T-cell (primary cell): ENCODE measurements at regions not wholly inside any gene's neighbourhood (a gene's known extent, or its start where the extent isn't known, plus 50 kb on each side); places are given as distances from the start of the nearest gene placed in this dataset.

ENCODE experiments used
- ATAC-seq, 4 experiments: fragments of 200-7000 bp in 3 of 4; fragments of 150-1000 bp in 1 of 4; cut with Tn5 transposase; replicated peaks in 1 of 4; 1 replicate in 3 of 4; 2 replicates in 1 of 4; pipeline ENCODE4 v1.10.0; 2021; ENCODE audit warnings: moderate library complexity in 3 of 4, mild to moderate bottlenecking in 2 of 4, moderate number of reproducible peaks in 1 of 4
- CTCF ChIA-PET, 2 donors: fragments of 300-600 bp; sonication (Branson Sonifier 250); formaldehyde crosslinking; loops; one replicate each; lab custom pipeline; 2022; ENCODE audit warnings: antibody characterized with exemption in 2 of 2; lab: Charles Lee
- POLR2A ChIA-PET, 2 donors: fragments of 300-600 bp; sonication (Branson Sonifier 250); formaldehyde crosslinking; loops; one replicate each; lab custom pipeline; 2022; ENCODE audit warnings: antibody characterized with exemption in 2 of 2; lab: Charles Lee
- DNase-seq, 35 experiments: peaks; one replicate each; pipeline versions ENCODE4 v3.0.0 to v3.0.0-alpha.2; 2013 to 2023
- H3K27ac ChIP-seq: one replicate; pipeline ENCODE4 v1.5.1; 2013; ENCODE audit warnings: low read length
- H3K27me3 ChIP-seq, 2 experiments: replicated peaks in 1 of 2; 1 replicate in 1 of 2; 2 replicates in 1 of 2; pipeline versions ENCODE4 v1.6.1 to v1.7.0; 2013; ENCODE audit warnings: low read length in 1 of 2, mixed read lengths in 1 of 2; ENCODE audit not compliant: control insufficient read depth in 2 of 2, insufficient read depth in 2 of 2; ENCODE audit errors: extremely low read depth in 1 of 2
- H3K36me3 ChIP-seq, 2 donors: 1 replicate in 1 of 2; 2 replicates in 1 of 2; pipeline versions ENCODE4 v1.6.1 to v1.7.0; 2013; ENCODE audit warnings: low read length in 1 of 2; ENCODE audit not compliant: control insufficient read depth in 2 of 2, insufficient read depth in 1 of 2; ENCODE audit errors: extremely low read depth in 1 of 2
- H3K4me1 ChIP-seq, 2 experiments: 1 replicate in 1 of 2; 2 replicates in 1 of 2; pipeline versions ENCODE4 v1.6.1 to v1.7.0; 2013; ENCODE audit warnings: low read length in 2 of 2, mixed read lengths in 1 of 2; ENCODE audit not compliant: insufficient read depth in 2 of 2, control insufficient read depth in 1 of 2; ENCODE audit errors: extremely low read depth in 1 of 2
- H3K4me3 ChIP-seq, 2 donors: 1 replicate in 1 of 2; 2 replicates in 1 of 2; pipeline versions ENCODE4 v1.5.1 to v1.7.0; 2013; ENCODE audit warnings: mild to moderate bottlenecking in 2 of 2, low read length in 1 of 2, moderate library complexity in 1 of 2; ENCODE audit not compliant: control insufficient read depth in 1 of 2; ENCODE audit errors: extremely low read depth in 1 of 2
- H3K9me3 ChIP-seq: 2 replicates; pipeline ENCODE4 v1.7.0; 2013
- H3K27ac Mint-ChIP-seq, 2 donors: one replicate each; pipeline ENCODE4 v1.8.0; 2020 to 2021; ENCODE audit warnings: mild to moderate bottlenecking in 2 of 2, mixed read lengths in 2 of 2
- H3K27me3 Mint-ChIP-seq, 2 donors: one replicate each; pipeline ENCODE4 v1.8.0; 2021 to 2022; ENCODE audit warnings: mixed read lengths in 2 of 2
- H3K36me3 Mint-ChIP-seq: one replicate; pipeline ENCODE4 v1.8.0; 2021; ENCODE audit warnings: mixed read lengths
- H3K4me1 Mint-ChIP-seq, 3 donors: one replicate each; pipeline ENCODE4 v1.8.0; 2020 to 2022; ENCODE audit warnings: mixed read lengths in 3 of 3, mild to moderate bottlenecking in 1 of 3
- H3K4me3 Mint-ChIP-seq, 3 donors: one replicate each; pipeline ENCODE4 v1.8.0; 2020 to 2022; ENCODE audit warnings: mild to moderate bottlenecking in 3 of 3, mixed read lengths in 3 of 3, moderate library complexity in 3 of 3
- H3K9me3 Mint-ChIP-seq, 3 donors: one replicate each; pipeline ENCODE4 v1.8.0; 2020 to 2022; ENCODE audit warnings: mixed read lengths in 3 of 3
- WGBS: methylation state at CpG from one replicate; pipeline ENCODE4 v1.1.5; 2013; ENCODE audit warnings: missing lambda C conversion rate; ENCODE audit not compliant: insufficient coverage; 5-methylcytosine and 5-hydroxymethylcytosine counted together

DNA sequence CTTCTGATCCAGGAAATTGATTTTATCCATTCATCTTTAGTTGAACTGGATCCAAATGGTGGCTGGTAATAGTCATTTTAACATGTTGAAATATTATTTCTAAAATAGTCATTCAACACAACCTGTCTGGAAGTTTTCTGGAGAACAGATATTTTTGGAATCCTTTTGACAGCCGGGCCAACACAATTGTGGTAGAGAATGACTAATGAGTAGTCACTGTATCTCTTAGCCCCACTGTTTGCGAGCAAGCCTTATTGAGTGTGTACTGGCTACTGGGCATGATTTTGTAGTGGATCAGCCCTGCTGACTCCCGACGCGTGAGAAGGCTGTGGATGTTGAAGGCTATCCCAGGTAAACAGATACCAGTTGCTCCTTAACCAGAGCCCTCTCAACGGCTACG, 383.4 kb downstream of the ZNF536 start:
- Histone ChIP-seq H3K4me1 (no peaks in the 10 kb centered on the region), H3K4me3 (no peak overlapping the region), H3K9me3 (no peaks in the 10 kb centered on the region), H3K36me3 (no peaks in the 10 kb centered on the region), H3K27ac (no peak overlapping the region), H3K27me3 (no peaks in the 10 kb centered on the region)
- no peaks in the 10 kb centered on the region for H3K4me1 Mint-ChIP-seq
- no peaks in the 10 kb centered on the region for H3K36me3 Mint-ChIP-seq
- ChIA-PET POLR2A (interaction anchor here in 1 of 2 donors (0.6 kb wide), 1 partner anchor 28 kb away, joined by 6 read pairs; no protein-coding TSS in a partner anchor), CTCF (no interaction called here)
- no peak for ATAC-seq
- H3K4me3 Mint-ChIP-seq = no peak overlapping the region
- WGBS = 100% methylated on average over 3 of the region's 7 CpGs
- H3K9me3 Mint-ChIP-seq = peaks cover 3 to 4% (median 4%) of the 10 kb centered on the region in 3 donors
- DNase-seq = no peak
- H3K27me3 Mint-ChIP-seq = peaks cover 2 to 14% of the 10 kb centered on the region in 2 donors
- H3K27ac Mint-ChIP-seq = no peak overlapping the region

- WGBS = no CpG with 5 or more reads among the region's 1 CpG
- ChIA-PET CTCF (no interaction called here), POLR2A (no interaction called here)
- no peaks in the 10 kb centered on the region for H3K36me3 ChIP-seq
- no peak overlapping the region for H3K4me3 ChIP-seq
- no peak overlapping the region for H3K4me3 Mint-ChIP-seq
- H3K9me3 Mint-ChIP-seq = peaks cover 13 to 15% (median 13%) of the 10 kb centered on the region in 3 donors
- H3K4me1 Mint-ChIP-seq = no peaks in the 10 kb centered on the region
- H3K9me3 ChIP-seq = no peaks in the 10 kb centered on the region
- H3K27ac Mint-ChIP-seq = no peak overlapping the region
- H3K36me3 Mint-ChIP-seq = no peaks in the 10 kb centered on the region
- DNase-seq (no peak), ATAC-seq (no peak)
- no peaks in the 10 kb centered on the region for H3K27me3 ChIP-seq
- no peaks in the 10 kb centered on the region for H3K4me1 ChIP-seq
- H3K27ac ChIP-seq = no peak overlapping the region
- peaks cover 2 to 14% of the 10 kb centered on the region in 2 donors for H3K27me3 Mint-ChIP-seq
Measured at GRCh38 chr19:30754162-30754561, 382.0 kb downstream of the ZNF536 start.

DNA sequence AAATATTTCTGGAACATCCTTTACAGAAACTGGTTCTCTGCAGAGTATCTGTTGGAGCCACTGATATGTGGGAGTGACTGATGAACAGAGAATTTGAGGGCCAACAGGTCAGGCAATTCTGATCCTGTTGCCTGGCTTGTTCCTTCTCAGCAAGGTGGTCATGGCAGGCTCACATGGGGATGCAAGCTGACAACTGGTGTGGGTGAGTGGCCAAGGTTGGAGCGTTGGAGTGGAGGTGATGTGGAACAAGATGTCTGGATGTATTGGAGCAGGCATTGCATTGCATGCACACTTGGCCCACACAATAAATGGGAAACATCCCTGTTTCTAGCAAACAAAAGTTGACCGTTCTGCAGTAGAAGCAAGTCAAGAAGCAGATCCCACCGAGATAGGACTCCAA, 380.7 kb downstream of the ZNF536 start:
- ChIA-PET POLR2A (no interaction called here), CTCF (no interaction called here)
- Mint-ChIP-seq H3K4me3 (no peak overlapping the region), H3K36me3 (no peaks in the 10 kb centered on the region), H3K4me1 (no peaks in the 10 kb centered on the region), H3K27ac (no peak overlapping the region), H3K9me3 (peaks cover 13 to 15% (median 13%) of the 10 kb centered on the region in 3 donors), H3K27me3 (peaks cover 2 to 14% of the 10 kb centered on the region in 2 donors)
- DNase-seq = no peak
- no peaks in the 10 kb centered on the region for H3K9me3 ChIP-seq
- WGBS = 79% methylated on average over 2 of the region's 3 CpGs
- no peak overlapping the region for H3K4me3 ChIP-seq
- H3K27me3 ChIP-seq = no peaks in the 10 kb centered on the region
- H3K27ac ChIP-seq = no peak overlapping the region
- H3K36me3 ChIP-seq = no peaks in the 10 kb centered on the region
- no peaks in the 10 kb centered on the region for H3K4me1 ChIP-seq
- ATAC-seq = no peak

DNA sequence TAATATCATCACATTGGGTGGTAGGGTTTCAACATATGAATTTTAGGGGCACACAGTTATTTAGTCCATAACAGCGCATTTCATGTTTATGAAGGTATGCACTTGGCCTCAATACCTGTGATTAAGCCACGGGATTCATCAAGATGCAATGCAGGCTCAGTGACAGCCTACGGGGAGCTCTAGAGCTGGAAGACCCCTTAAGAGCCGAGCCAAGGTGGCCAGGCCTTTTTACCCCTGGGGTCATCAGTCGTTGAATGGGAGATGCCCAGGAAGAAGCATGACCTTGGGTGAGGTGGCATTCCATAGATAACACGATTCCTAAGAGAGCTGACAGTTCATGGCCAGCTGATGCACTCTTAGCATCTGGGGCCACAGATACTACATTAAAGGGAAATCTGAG, 380.0 kb downstream of the ZNF536 start:
- no peak overlapping the region for H3K27ac ChIP-seq
- no peak overlapping the region for H3K4me3 ChIP-seq
- no peaks in the 10 kb centered on the region for H3K4me1 ChIP-seq
- peaks cover 0 to 2% of the 10 kb centered on the region in 2 experiments for H3K27me3 ChIP-seq
- 78% methylated on average over 6 of the region's 6 CpGs for WGBS
- Mint-ChIP-seq H3K4me3 (no peak overlapping the region), H3K27ac (no peak overlapping the region), H3K4me1 (no peaks in the 10 kb centered on the region), H3K27me3 (peaks cover 2 to 14% of the 10 kb centered on the region in 2 donors), H3K9me3 (peaks cover 13 to 15% (median 13%) of the 10 kb centered on the region in 3 donors), H3K36me3 (no peaks in the 10 kb centered on the region)
- H3K9me3 ChIP-seq = no peaks in the 10 kb centered on the region
- no peak for ATAC-seq
- ChIA-PET POLR2A (no interaction called here), CTCF (interaction anchor here in 1 of 2 donors (0.6 kb wide), 1 partner anchor 1927 kb away, joined by 3 read pairs; no protein-coding TSS in a partner anchor)
- H3K36me3 ChIP-seq = no peaks in the 10 kb centered on the region
- no peak for DNase-seq

GRCh38 chr19:30745476-30745985, 373.3 kb downstream of the ZNF536 start:
- Mint-ChIP-seq H3K36me3 (no peaks in the 10 kb centered on the region), H3K4me3 (no peak overlapping the region), H3K4me1 (no peaks in the 10 kb centered on the region)

DNA sequence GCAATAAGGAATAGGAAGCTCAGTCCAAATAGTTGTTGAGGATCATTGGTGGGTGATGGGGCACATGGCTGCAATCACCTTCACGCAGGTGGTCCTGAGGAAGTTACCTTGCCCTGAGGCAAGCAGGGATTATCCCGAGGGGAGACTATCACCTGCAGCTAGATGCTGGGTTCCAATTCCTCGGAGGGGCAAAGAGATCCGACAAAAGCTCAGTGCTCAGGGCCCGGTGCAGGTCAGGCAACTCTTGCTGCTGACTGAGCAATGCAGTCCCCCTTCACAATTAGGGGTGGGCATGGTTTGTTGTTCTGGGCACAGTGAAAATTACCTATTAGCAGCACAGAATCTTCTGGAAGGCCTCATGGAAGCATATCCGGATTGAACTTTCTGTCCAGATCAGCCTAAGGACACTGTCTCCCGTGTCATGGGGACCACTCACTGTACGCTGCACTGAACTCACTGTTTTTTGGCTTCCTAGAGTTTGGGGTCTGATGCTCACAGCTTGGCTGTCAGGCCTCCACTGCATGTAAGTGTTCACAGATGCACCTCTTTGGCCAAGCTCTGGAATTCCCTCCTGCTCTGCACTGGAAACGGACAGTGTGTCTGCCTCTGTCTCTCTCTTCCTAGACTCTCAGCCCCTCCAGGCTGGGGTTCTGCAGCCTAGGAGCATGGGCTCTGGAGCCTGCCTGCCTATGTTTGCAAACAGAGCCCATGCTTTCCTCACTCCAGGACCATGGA, 372.7 kb downstream of the ZNF536 start:
- Mint-ChIP-seq H3K36me3 (no peaks in the 10 kb centered on the region), H3K9me3 (peaks cover 3 to 6% (median 4%) of the 10 kb centered on the region in 3 donors), H3K27me3 (peaks cover 9% of the 10 kb centered on the region in 2 donors), H3K27ac (no peak overlapping the region), H3K4me1 (no peaks in the 10 kb centered on the region), H3K4me3 (no peak overlapping the region)
- 83% methylated on average over 7 of the region's 9 CpGs for WGBS
- Histone ChIP-seq H3K27ac (no peak overlapping the region), H3K36me3 (no peaks in the 10 kb centered on the region), H3K9me3 (no peaks in the 10 kb centered on the region), H3K27me3 (peaks cover 0 to 15% of the 10 kb centered on the region in 2 experiments), H3K4me1 (no peaks in the 10 kb centered on the region), H3K4me3 (no peak overlapping the region)
- CTCF ChIA-PET = no interaction called here
- no peak for ATAC-seq
- POLR2A ChIA-PET = no interaction called here
- DNase-seq = no peak

More at GRCh38 chr19:30745476-30745985, 373.3 kb downstream of the ZNF536 start:
- Histone ChIP-seq H3K27me3 (peaks cover 0 to 13% of the 10 kb centered on the region in 2 experiments), H3K4me1 (no peaks in the 10 kb centered on the region), H3K36me3 (no peaks in the 10 kb centered on the region), H3K9me3 (no peaks in the 10 kb centered on the region), H3K4me3 (no peak overlapping the region), H3K27ac (no peak overlapping the region)
- H3K27ac Mint-ChIP-seq = no peak overlapping the region
- DNase-seq = no peak
- POLR2A ChIA-PET = no interaction called here
- peaks cover 9 to 10% (median 9%) of the 10 kb centered on the region in 3 donors for H3K9me3 Mint-ChIP-seq
- 75% methylated on average over 4 of the region's 4 CpGs for WGBS
- no peak for ATAC-seq
- CTCF ChIA-PET = no interaction called here
- peaks cover 9% of the 10 kb centered on the region in 2 donors for H3K27me3 Mint-ChIP-seq
